ENCODE measurements at regions not wholly inside any gene's neighbourhood (a gene's known extent, or its start where the extent isn't known, plus 50 kb on each side); places are given as distances from the start of the nearest gene placed in this dataset.

DNA sequence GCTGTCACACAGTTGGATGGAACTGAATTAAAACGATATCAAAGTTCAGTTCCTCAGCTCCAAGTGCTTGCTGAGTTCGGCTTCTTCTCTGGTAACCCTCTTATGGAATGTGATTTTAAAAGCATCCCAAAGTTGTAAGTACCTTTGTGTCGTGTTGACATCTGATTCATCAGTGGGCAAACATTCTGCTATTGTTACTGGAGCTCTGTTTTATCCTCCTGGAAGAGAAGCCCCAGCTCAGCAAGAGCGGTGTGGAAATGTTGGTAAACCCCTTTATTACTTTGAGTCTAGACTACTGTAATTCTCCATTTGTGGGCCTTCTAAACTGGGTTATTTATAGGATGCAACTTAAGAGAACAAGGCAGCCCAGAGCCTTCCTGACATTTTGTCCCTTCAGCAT lies 699.3 kb upstream of the WWC1 start:
- Histone ChIP-seq H3K27me3 (no peaks in the 10 kb centered on the region), H3K4me3 (no peak overlapping the region), H3K4me1 (replicated peaks in 1 of 2) (no peaks in the 10 kb centered on the region), H3K9me3 (replicated peaks in 1 of 3) (no peaks in the 10 kb centered on the region), H3K27ac (no peak overlapping the region), H3K36me3 (replicated peaks in 1 of 2) (no peaks in the 10 kb centered on the region)
- no peak for TF ChIP-seq POLR2A (IDR thresholded peaks at IDR 0.05)
- TF ChIP-seq, protein P1, sequence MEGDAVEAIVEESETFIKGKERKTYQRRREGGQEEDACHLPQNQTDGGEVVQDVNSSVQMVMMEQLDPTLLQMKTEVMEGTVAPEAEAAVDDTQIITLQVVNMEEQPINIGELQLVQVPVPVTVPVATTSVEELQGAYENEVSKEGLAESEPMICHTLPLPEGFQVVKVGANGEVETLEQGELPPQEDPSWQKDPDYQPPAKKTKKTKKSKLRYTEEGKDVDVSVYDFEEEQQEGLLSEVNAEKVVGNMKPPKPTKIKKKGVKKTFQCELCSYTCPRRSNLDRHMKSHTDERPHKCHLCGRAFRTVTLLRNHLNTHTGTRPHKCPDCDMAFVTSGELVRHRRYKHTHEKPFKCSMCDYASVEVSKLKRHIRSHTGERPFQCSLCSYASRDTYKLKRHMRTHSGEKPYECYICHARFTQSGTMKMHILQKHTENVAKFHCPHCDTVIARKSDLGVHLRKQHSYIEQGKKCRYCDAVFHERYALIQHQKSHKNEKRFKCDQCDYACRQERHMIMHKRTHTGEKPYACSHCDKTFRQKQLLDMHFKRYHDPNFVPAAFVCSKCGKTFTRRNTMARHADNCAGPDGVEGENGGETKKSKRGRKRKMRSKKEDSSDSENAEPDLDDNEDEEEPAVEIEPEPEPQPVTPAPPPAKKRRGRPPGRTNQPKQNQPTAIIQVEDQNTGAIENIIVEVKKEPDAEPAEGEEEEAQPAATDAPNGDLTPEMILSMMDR (IDR thresholded peaks at IDR 0.05), result no peak
- intact Hi-C loops (cut with DNase I), result no loop called here
- 80 to 91% (median 86%) methylated on average over 4 of the region's 4 CpGs for WGBS, 4 donors
- DNase-seq, result no peak

DNA sequence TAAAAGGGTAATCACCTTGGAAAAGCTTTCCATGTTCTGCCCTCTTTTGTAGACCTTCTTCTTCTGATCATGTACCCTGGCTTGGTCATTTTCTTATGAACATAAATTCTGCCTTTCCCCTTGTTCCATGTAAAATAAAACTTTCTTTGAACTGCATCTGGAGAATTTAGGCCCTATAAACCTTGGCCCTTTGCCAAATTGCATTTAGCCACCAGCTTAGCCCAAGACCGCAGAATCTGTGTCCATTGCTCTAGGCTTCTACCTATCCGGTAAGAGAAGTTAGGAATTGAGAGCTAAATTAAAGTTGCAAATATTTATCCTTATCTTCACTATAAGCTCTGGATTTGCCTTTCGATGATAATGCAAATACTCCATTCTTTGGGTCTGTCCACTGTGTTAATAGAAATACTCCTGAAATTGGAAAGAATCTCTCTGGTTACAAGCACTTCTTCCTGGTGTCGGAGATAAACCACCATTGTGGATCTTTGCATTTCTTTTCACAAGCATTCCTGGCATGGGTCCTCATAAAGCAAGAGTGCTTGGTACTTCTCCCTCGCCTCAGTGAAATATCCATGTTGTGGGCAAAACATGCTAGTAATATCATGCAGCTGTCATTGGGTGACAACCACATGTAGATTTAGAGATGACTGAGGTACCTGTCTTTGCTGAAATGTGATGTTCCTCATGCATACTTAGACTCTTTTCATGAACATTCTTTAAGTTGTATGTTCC lies 698.0 kb upstream of the WWC1 start:
- no peak for TF ChIP-seq POLR2A (IDR thresholded peaks at IDR 0.05)
- TF ChIP-seq, protein P1 (IDR thresholded peaks at IDR 0.05), result no peak
- DNase-seq, result no peak
- H3K36me3 ChIP-seq (replicated peaks in 1 of 2), result no peaks in the 10 kb centered on the region
- no peaks in the 10 kb centered on the region for H3K4me1 ChIP-seq (replicated peaks in 1 of 2)
- 85 to 93% (median 90%) methylated on average over 5 of the region's 5 CpGs for WGBS, 4 donors
- no peaks in the 10 kb centered on the region for H3K9me3 ChIP-seq (replicated peaks in 1 of 3)
- H3K4me3 ChIP-seq, result no peak overlapping the region
- no peaks in the 10 kb centered on the region for H3K27me3 ChIP-seq
- intact Hi-C loops (cut with DNase I), result no loop called here
- no peak overlapping the region for H3K27ac ChIP-seq

DNA sequence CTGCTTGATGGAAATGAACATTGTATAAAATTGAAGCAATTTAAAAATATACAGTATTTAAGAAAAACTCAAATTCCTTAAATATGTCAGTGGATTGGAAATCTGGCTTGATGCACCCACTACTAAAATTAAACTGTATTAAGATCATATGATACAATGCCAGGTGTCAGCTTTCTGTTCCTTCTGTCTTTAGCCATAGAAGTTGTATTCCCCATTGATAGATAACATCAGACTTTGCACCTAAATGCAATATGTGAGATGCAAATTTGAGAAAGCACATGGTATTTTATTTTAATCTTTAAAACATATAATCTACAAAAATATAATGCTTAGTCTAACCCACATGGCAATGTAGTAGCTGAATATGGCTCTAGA lies 697.4 kb upstream of the WWC1 start:
- no peak for DNase-seq
- TF ChIP-seq, protein P1 (IDR thresholded peaks at IDR 0.05), result no peak
- TF ChIP-seq POLR2A (IDR thresholded peaks at IDR 0.05), result no peak
- no peak overlapping the region for H3K27ac ChIP-seq
- H3K27me3 ChIP-seq, result no peaks in the 10 kb centered on the region
- intact Hi-C loops (cut with DNase I), result no loop called here
- no peak overlapping the region for H3K4me3 ChIP-seq
- H3K4me1 ChIP-seq (replicated peaks in 1 of 2), result no peaks in the 10 kb centered on the region
- H3K9me3 ChIP-seq (replicated peaks in 1 of 3), result no peaks in the 10 kb centered on the region
- H3K36me3 ChIP-seq (replicated peaks in 1 of 2), result no peaks in the 10 kb centered on the region

DNA sequence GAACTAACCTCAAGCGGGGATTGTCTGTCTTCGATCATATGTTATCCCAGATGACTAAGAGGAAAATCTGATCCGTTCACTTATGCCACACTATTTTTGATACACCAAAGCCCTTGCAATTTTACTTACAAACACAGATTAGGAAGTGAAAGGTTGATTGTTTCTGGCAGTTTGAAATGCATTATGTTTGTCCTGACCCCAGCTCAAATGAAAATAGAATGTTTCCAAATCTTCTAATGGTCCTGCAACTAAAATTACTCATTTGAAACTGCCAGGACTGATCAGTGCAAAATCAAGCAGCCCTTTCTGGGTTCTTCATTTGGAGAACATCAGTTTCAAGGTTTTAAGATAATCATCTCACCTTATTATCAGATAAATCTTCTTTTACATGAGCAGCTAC lies 696.7 kb upstream of the WWC1 start:
- 65 to 77% (median 73%) methylated on average over 3 of the region's 3 CpGs for WGBS, 4 donors
- Histone ChIP-seq H3K27ac (no peak overlapping the region), H3K27me3 (no peaks in the 10 kb centered on the region), H3K36me3 (replicated peaks in 1 of 2) (no peaks in the 10 kb centered on the region), H3K4me3 (no peak overlapping the region), H3K9me3 (replicated peaks in 1 of 3) (no peaks in the 10 kb centered on the region), H3K4me1 (replicated peaks in 1 of 2) (no peaks in the 10 kb centered on the region)
- intact Hi-C loops (cut with DNase I), result no loop called here
- TF ChIP-seq POLR2A (IDR thresholded peaks at IDR 0.05), result no peak
- TF ChIP-seq, protein P1 (IDR thresholded peaks at IDR 0.05), result no peak
- DNase-seq, result no peak
